ENCODE measurements at regions not wholly inside any gene's neighbourhood (a gene's known extent, or its start where the extent isn't known, plus 50 kb on each side); places are given as distances from the start of the nearest gene placed in this dataset.

- in situ Hi-C loops (cut with HindIII; ENCODE audit: low pct_unique_long_range_greater_than_20kb, low sequenced_read_pairs) (no loop called here), intact Hi-C loops (cut with micrococcal nuclease; ENCODE audit: unreplicated experiment) (no loop called here)
- no peak overlapping the region for H3K27ac ChIP-seq (ENCODE audit: low read length)
- H3K4me1 ChIP-seq (ENCODE audit: control insufficient read depth, insufficient read depth, low read length), result no peaks in the 10 kb centered on the region
- no peak overlapping the region for H3K4me3 ChIP-seq (ENCODE audit: low read depth in 2 of 2, low read length in 2 of 2)
- H3K27me3 ChIP-seq (ENCODE audit: control insufficient read depth, insufficient read depth, low read length), result no peaks in the 10 kb centered on the region
- ChIA-PET POLR2A (no interaction called here), CTCF (no interaction called here)
- BruUV-seq (replicated peaks), result no TSS peak
- H3K9me3 ChIP-seq (ENCODE audit: control insufficient read depth, insufficient read depth, low read depth, low read length), result no peaks in the 10 kb centered on the region
- DNase-seq (ENCODE audit: low read depth, low spot score), result no peak
- TF ChIP-seq POLR2AphosphoS5 (IDR thresholded peaks at IDR 0.05; ENCODE audit: low read depth, low read length) (no peak), REST (IDR thresholded peaks at IDR 0.05; ENCODE audit: insufficient read depth in 1 of 2, low read depth in 2 of 2, low read length in 1 of 2) (no peak), TCF7L2 (IDR thresholded peaks at IDR 0.05; ENCODE audit: low read depth, low read length) (no peak), SIN3A (IDR thresholded peaks at IDR 0.05; ENCODE audit: borderline replicate concordance, insufficient read depth, low read depth, low read length) (no peak)
- TF ChIP-seq, protein P1, sequence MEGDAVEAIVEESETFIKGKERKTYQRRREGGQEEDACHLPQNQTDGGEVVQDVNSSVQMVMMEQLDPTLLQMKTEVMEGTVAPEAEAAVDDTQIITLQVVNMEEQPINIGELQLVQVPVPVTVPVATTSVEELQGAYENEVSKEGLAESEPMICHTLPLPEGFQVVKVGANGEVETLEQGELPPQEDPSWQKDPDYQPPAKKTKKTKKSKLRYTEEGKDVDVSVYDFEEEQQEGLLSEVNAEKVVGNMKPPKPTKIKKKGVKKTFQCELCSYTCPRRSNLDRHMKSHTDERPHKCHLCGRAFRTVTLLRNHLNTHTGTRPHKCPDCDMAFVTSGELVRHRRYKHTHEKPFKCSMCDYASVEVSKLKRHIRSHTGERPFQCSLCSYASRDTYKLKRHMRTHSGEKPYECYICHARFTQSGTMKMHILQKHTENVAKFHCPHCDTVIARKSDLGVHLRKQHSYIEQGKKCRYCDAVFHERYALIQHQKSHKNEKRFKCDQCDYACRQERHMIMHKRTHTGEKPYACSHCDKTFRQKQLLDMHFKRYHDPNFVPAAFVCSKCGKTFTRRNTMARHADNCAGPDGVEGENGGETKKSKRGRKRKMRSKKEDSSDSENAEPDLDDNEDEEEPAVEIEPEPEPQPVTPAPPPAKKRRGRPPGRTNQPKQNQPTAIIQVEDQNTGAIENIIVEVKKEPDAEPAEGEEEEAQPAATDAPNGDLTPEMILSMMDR (IDR thresholded peaks at IDR 0.05), result no peak
- no peak for ATAC-seq
- H3K36me3 ChIP-seq (ENCODE audit: control insufficient read depth, insufficient read depth, low read length), result no peaks in the 10 kb centered on the region
These were observed 1611.6 kb downstream of the NCAM2 start for GRCh38 chr21:22609802-22610201.

GRCh38 chr21:22627911-22628310, 1629.7 kb downstream of the NCAM2 start:
- in situ Hi-C loops (cut with HindIII; ENCODE audit: low pct_unique_long_range_greater_than_20kb, low sequenced_read_pairs) (no loop called here), intact Hi-C loops (cut with micrococcal nuclease; ENCODE audit: unreplicated experiment) (no loop called here)
- CTCF ChIA-PET, result no interaction called here
- no TSS peak for BruUV-seq (replicated peaks)
- Histone ChIP-seq H3K9me3 (ENCODE audit: control insufficient read depth, insufficient read depth, low read depth, low read length) (no peaks in the 10 kb centered on the region), H3K27me3 (ENCODE audit: control insufficient read depth, insufficient read depth, low read length) (no peaks in the 10 kb centered on the region), H3K4me3 (ENCODE audit: low read depth in 2 of 2, low read length in 2 of 2) (no peak overlapping the region), H3K36me3 (ENCODE audit: control insufficient read depth, insufficient read depth, low read length) (no peaks in the 10 kb centered on the region), H3K4me1 (ENCODE audit: control insufficient read depth, insufficient read depth, low read length) (no peaks in the 10 kb centered on the region), H3K27ac (ENCODE audit: low read length) (no peak overlapping the region)
- TF ChIP-seq SIN3A (IDR thresholded peaks at IDR 0.05; ENCODE audit: borderline replicate concordance, insufficient read depth, low read depth, low read length), result no peak
- TF ChIP-seq TCF7L2 (IDR thresholded peaks at IDR 0.05; ENCODE audit: low read depth, low read length), result no peak
- no peak for TF ChIP-seq POLR2AphosphoS5 (IDR thresholded peaks at IDR 0.05; ENCODE audit: low read depth, low read length)
- TF ChIP-seq, protein P1 (IDR thresholded peaks at IDR 0.05), result no peak
- TF ChIP-seq REST (IDR thresholded peaks at IDR 0.05; ENCODE audit: insufficient read depth in 1 of 2, low read depth in 2 of 2, low read length in 1 of 2), result no peak
- DNase-seq (ENCODE audit: low read depth, low spot score) (no peak), ATAC-seq (no peak)
- POLR2A ChIA-PET, result no interaction called here

Measured in Panc1 (cell line).